Right lobe of liver (tissue), 6 donors: ENCODE measurements at regions not wholly inside any gene's neighbourhood (a gene's known extent, or its start where the extent isn't known, plus 50 kb on each side); places are given as distances from the start of the nearest gene placed in this dataset.

ENCODE experiments used
- ATAC-seq, 4 donors: fragments of 200-7000 bp; cut with Tn5 transposase; one replicate each; pipeline ENCODE4 v1.9.1; 2020; ENCODE audit warnings: mild to moderate bottlenecking in 4 of 4, moderate library complexity in 4 of 4
- DNase-seq, 3 donors: peaks; one replicate each; pipeline ENCODE4 v3.0.0-alpha.2; 2020
- H3K27ac ChIP-seq, 3 donors: fragments of 200-600 bp; one replicate each; pipeline ENCODE4 v1.8.0; 2022
- H3K27me3 ChIP-seq, 2 donors: fragments of 200-600 bp; one replicate each; pipeline ENCODE4 v1.8.0; 2022
- H3K36me3 ChIP-seq, 4 donors: fragments of 200-600 bp; sonication (generic) in 1 of 4; one replicate each; pipeline versions ENCODE4 v1.5.1 to v1.8.0; 2017 to 2022; ENCODE audit warnings: control low read depth in 1 of 4
- H3K4me1 ChIP-seq, 4 donors: fragments of 200-600 bp; sonication (generic) in 1 of 4; one replicate each; pipeline versions ENCODE4 v1.5.1 to v1.8.0; 2017 to 2022; ENCODE audit warnings: control low read depth in 1 of 4
- H3K4me3 ChIP-seq, 3 donors: fragments of 200-600 bp; one replicate each; pipeline ENCODE4 v1.8.0; 2022
- H3K9me3 ChIP-seq, 4 donors: fragments of 200-600 bp; sonication (generic) in 1 of 4; one replicate each; pipeline versions ENCODE4 v1.5.1 to v1.8.0; 2017 to 2022; ENCODE audit warnings: control low read depth in 1 of 4
- CTCF ChIP-seq, 4 donors: fragments of 200-600 bp in 3 of 4; fragments of 450-650 bp in 1 of 4; IDR thresholded peaks; one replicate each; pipeline versions ENCODE4 v1.5.1 to v1.8.0; 2016 to 2022; ENCODE audit warnings: antibody characterized with exemption in 4 of 4, mild to moderate bottlenecking in 2 of 4
- POLR2A ChIP-seq: fragments of 450-650 bp; IDR thresholded peaks from one replicate; pipeline ENCODE4 v1.6.1; 2017; ENCODE audit warnings: antibody characterized with exemption, mild to moderate bottlenecking
- WGBS: methylation state at CpG from one replicate; pipeline ENCODE4 v1.1.6; 2018; ENCODE audit warnings: low coverage, low lambda C conversion rate; ENCODE audit not compliant: insufficient coverage; ENCODE audit errors: missing lambda C conversion rate; 5-methylcytosine and 5-hydroxymethylcytosine counted together
- intact Hi-C, 2 donors: fragments of 100-400 bp; cut with DNase I; formaldehyde crosslinking; loops; one replicate each; pipeline versions ENCODE4 v1.11.2 to v1.14.1; 2022
- donor health status: DM: no; HTN: yes; CAD: no.
- donor health status: DM: no; HTN: no; CAD: no.
- donor health status: DM: no; HTN: no; CAD: no.
- donor health status: DM: no; HTN: yes; CAD: no.
- donor health status: DM: no; HTN: yes; CAD: no.

GRCh38 chr11:122062763-122063162, 53.3 kb downstream of the BLID start:
- Histone ChIP-seq H3K27ac (no peak overlapping the region), H3K27me3 (no peaks in the 10 kb centered on the region), H3K4me3 (no peak overlapping the region), H3K36me3 (no peaks in the 10 kb centered on the region), H3K4me1 (no peaks in the 10 kb centered on the region), H3K9me3 (peaks cover 0 to 5% (median 0%) of the 10 kb centered on the region in 4 donors)
- no peak for DNase-seq
- ATAC-seq = no peak
- WGBS = 66% methylated on average over 4 of the region's 4 CpGs
- intact Hi-C loops = no loop called here
- no peak for TF ChIP-seq CTCF (IDR thresholded peaks at IDR 0.05)
- TF ChIP-seq POLR2A = no peak

- no peak overlapping the region for H3K4me3 ChIP-seq
- H3K27me3 ChIP-seq = no peaks in the 10 kb centered on the region
- TF ChIP-seq CTCF (IDR thresholded peaks at IDR 0.05) (no peak), POLR2A (no peak)
- DNase-seq (no peak), ATAC-seq (no peak)
- H3K27ac ChIP-seq = no peak overlapping the region
- H3K4me1 ChIP-seq = no peaks in the 10 kb centered on the region
- intact Hi-C loops = no loop called here
- no peaks in the 10 kb centered on the region for H3K36me3 ChIP-seq
- H3K9me3 ChIP-seq = peaks cover 0 to 5% (median 0%) of the 10 kb centered on the region in 4 donors
Measured at GRCh38 chr11:122059565-122059964, 56.5 kb downstream of the BLID start.

- ATAC-seq = no peak
- Histone ChIP-seq H3K9me3 (no peaks in the 10 kb centered on the region), H3K4me1 (no peaks in the 10 kb centered on the region), H3K27ac (no peak overlapping the region), H3K36me3 (no peaks in the 10 kb centered on the region), H3K4me3 (no peak overlapping the region), H3K27me3 (no peaks in the 10 kb centered on the region)
- TF ChIP-seq CTCF (IDR thresholded peaks at IDR 0.05) (no peak), POLR2A (no peak)
- DNase-seq = no peak
- WGBS = 70% methylated on average over 2 of the region's 2 CpGs
- intact Hi-C loops = no loop called here
Measured at GRCh38 chr11:122050021-122050690, 65.9 kb downstream of the BLID start.

GRCh38 chr11:122048401-122048800, 67.6 kb downstream of the BLID start:
- Histone ChIP-seq H3K27me3 (no peaks in the 10 kb centered on the region), H3K36me3 (no peaks in the 10 kb centered on the region), H3K4me3 (no peak overlapping the region), H3K27ac (no peak overlapping the region), H3K4me1 (no peaks in the 10 kb centered on the region), H3K9me3 (no peaks in the 10 kb centered on the region)
- intact Hi-C loops = no loop called here
- ATAC-seq (no peak), DNase-seq (no peak)
- 62% methylated on average over 3 of the region's 3 CpGs for whole genome bisulfite sequencing
- TF ChIP-seq CTCF (IDR thresholded peaks at IDR 0.05) (no peak), POLR2A (no peak)

- intact Hi-C loops = no loop called here
- Histone ChIP-seq H3K27ac (no peak overlapping the region), H3K4me1 (no peaks in the 10 kb centered on the region), H3K36me3 (no peaks in the 10 kb centered on the region), H3K4me3 (no peak overlapping the region), H3K9me3 (no peaks in the 10 kb centered on the region), H3K27me3 (no peaks in the 10 kb centered on the region)
- 79% methylated on average over 6 of the region's 6 CpGs for WGBS
- no peak for ATAC-seq
- TF ChIP-seq CTCF (IDR thresholded peaks at IDR 0.05) (no peak), POLR2A (no peak)
- no peak for DNase-seq
Measured at GRCh38 chr11:122046846-122047245, 69.2 kb downstream of the BLID start.
